ENCODE measurements at regions not wholly inside any gene's neighbourhood (a gene's known extent, or its start where the extent isn't known, plus 50 kb on each side); places are given as distances from the start of the nearest gene placed in this dataset.
"Not testable (repeated sequence)": the region's sequence is repeated elsewhere in the genome, so short reads cannot be mapped to it uniquely, and the experiment has no call there.

DNA sequence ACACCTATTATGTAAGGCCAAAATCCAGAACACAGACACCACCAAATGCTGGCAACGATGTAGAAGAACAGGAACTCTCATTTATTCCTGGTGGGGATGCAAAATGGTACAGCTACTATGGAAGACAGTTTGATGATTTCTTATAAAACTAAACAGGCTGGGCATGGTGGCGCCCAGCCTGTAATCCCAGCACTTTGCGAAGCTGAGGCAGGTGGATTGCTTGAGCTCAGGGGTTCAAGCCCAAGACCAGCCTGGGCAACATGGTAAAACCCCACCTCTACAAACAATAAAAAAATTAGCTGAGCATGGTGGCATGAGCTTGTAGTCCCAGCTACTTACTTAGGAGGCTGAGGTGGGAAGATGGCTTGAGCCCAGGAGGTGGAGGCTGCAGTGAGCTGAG, 98.3 kb downstream of the TUBA3C start:
- WGBS, 2 donors (ENCODE audit: low coverage in 1 of 2) = 29 to 73% methylated on average over 1 to 3 of the region's 3 CpGs
- H3K36me3 ChIP-seq = no peaks in the 10 kb centered on the region
- peaks cover 0 to 34% (median 0%) of the 10 kb centered on the region in 3 donors for H3K9me3 ChIP-seq
- H3K4me3 ChIP-seq = no peak overlapping the region
- peaks cover 7% of the 10 kb centered on the region for H3K27me3 ChIP-seq
- no peak for TF ChIP-seq POLR2AphosphoS5 (IDR thresholded peaks at IDR 0.05)
- TF ChIP-seq EP300 (IDR thresholded peaks at IDR 0.05) = no peak
- no peak for TF ChIP-seq POLR2A (IDR thresholded peaks at IDR 0.05)
- TF ChIP-seq, protein P1, sequence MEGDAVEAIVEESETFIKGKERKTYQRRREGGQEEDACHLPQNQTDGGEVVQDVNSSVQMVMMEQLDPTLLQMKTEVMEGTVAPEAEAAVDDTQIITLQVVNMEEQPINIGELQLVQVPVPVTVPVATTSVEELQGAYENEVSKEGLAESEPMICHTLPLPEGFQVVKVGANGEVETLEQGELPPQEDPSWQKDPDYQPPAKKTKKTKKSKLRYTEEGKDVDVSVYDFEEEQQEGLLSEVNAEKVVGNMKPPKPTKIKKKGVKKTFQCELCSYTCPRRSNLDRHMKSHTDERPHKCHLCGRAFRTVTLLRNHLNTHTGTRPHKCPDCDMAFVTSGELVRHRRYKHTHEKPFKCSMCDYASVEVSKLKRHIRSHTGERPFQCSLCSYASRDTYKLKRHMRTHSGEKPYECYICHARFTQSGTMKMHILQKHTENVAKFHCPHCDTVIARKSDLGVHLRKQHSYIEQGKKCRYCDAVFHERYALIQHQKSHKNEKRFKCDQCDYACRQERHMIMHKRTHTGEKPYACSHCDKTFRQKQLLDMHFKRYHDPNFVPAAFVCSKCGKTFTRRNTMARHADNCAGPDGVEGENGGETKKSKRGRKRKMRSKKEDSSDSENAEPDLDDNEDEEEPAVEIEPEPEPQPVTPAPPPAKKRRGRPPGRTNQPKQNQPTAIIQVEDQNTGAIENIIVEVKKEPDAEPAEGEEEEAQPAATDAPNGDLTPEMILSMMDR (IDR thresholded peaks at IDR 0.05) = no peak
- H3K4me1 ChIP-seq = no peaks in the 10 kb centered on the region
- no peak for ATAC-seq
- H3K27ac ChIP-seq = no peak overlapping the region

DNA sequence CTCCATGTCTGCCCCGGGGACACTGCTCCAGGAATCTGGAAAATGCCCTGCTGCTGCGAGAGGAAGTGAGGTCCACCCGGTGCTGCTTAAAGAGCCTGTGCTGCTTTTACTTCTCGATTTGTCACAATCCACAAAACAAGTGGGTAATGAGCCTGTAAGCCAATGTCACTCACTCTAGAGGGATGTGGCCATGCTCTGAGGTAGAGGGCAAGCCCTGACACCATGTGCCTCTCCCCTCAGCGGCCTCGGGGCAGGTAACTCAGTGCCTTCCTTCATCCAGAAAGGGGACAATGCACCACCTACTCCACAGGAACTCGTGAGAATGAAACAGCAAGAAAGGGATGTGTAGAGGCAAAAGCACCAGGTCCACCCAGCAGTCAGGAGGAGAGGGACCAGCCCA, 106.2 kb downstream of the TUBA3C start:
- TF ChIP-seq POLR2A (IDR thresholded peaks at IDR 0.05) (no peak), POLR2AphosphoS5 (IDR thresholded peaks at IDR 0.05) (no peak), EP300 (IDR thresholded peaks at IDR 0.05) (no peak)
- TF ChIP-seq, protein P1 (IDR thresholded peaks at IDR 0.05) = no peak
- no peak for ATAC-seq
- Histone ChIP-seq H3K4me3 (no peak overlapping the region), H3K27ac (no peak overlapping the region), H3K9me3 (peaks cover 0 to 14% (median 0%) of the 10 kb centered on the region in 3 donors), H3K27me3 (no peaks in the 10 kb centered on the region), H3K4me1 (no peaks in the 10 kb centered on the region), H3K36me3 (no peaks in the 10 kb centered on the region)
- 60 to 63% methylated on average over 1 to 3 of the region's 7 CpGs for WGBS, 2 donors (ENCODE audit: low coverage in 1 of 2)

DNA sequence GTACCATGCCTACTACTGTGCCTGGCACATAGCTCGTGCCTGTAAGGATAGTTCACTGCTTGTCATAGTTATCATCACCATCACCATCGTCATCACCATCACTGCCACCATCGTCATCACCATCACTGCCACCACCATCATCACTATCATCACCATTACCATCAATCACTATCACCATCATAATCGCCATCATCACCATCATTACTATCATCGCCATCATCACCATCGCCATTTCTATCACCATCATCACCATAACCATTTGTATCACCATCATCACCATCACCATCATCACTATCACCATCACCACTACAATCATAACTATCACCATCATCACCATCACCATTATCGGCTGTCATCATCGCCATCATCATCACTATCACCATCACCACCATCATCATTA, 107.1 kb downstream of the TUBA3C start:
- TF ChIP-seq POLR2AphosphoS5 (IDR thresholded peaks at IDR 0.05) (no peak), POLR2A (IDR thresholded peaks at IDR 0.05) (no peak), EP300 (IDR thresholded peaks at IDR 0.05) (no peak)
- TF ChIP-seq, protein P1 (IDR thresholded peaks at IDR 0.05) = no peak
- H3K9me3 ChIP-seq = peaks cover 0 to 12% (median 0%) of the 10 kb centered on the region in 3 donors
- H3K4me3 ChIP-seq = no peak overlapping the region
- H3K4me1 ChIP-seq = no peaks in the 10 kb centered on the region
- no peak overlapping the region for H3K27ac ChIP-seq
- no peaks in the 10 kb centered on the region for H3K27me3 ChIP-seq
- no peaks in the 10 kb centered on the region for H3K36me3 ChIP-seq
- 80 to 89% methylated on average over 7 to 8 of the region's 8 CpGs for WGBS, 2 donors (ENCODE audit: low coverage in 1 of 2)
- no peak for ATAC-seq

DNA sequence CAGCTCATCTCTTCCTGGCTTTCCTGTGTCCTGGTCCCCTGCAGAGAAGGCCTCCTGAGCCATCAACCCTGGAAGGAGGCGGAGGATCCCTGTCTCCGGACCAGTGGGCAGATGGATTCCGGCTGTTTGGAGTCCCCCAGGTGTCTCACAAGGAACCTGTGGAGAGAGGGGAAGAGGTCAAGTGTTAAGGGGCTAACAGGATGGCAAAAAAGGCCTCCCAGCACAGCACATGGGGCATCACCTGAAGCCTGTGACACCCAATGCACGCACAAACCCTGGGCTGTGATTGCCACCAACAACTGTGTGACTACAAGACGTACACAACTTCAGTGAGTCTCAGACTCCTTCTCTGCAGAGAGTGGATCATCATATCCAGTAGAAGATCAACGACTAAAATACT, 107.5 kb downstream of the TUBA3C start:
- not testable (repeated sequence) for H3K36me3 ChIP-seq, H3K27ac ChIP-seq, H3K4me3 ChIP-seq, H3K27me3 ChIP-seq, H3K9me3 ChIP-seq, H3K4me1 ChIP-seq, ATAC-seq
- WGBS, 2 donors (ENCODE audit: low coverage in 1 of 2) = 60 to 70% methylated on average over 2 of the region's 6 CpGs

DNA sequence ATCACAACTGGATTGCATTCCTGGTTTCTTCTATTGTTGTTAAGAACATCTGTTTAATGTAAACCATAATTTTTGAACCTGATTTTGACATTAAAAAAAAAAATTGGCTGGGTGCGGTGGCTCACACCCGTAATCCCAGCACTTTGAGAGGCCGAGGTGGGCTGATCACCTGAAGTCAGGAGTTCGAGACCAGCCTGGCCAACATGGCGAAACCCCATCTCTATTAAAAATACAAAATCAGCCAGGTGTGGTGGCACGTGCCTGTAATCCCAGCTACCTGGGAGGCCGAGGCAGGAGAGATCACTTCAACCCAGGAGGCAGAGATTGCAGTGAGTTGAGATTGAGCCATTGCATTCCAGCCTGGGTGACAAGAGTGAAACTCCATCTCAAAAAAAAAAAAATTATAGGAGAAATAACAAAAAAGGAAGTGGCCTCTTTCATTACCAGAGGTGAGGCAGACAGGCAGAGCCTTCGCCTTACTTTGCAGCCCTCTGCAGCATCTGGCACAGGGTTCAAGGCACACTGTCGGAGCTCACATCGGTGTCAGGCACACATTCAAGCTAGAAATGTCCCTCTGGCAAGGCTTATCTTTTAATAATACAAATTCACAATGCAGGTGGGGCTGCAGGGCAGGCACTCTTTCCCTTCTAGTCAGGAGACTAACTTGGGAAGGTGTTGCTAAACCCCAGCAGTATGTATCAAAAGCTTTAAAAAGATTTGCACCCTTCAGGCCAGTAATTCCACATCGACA, 108.5 kb downstream of the TUBA3C start:
- not testable (repeated sequence) for H3K36me3 ChIP-seq, H3K9me3 ChIP-seq, H3K27ac ChIP-seq, H3K27me3 ChIP-seq, H3K4me1 ChIP-seq, H3K4me3 ChIP-seq, ATAC-seq
- 60 to 73% methylated on average over 6 to 11 of the region's 11 CpGs for WGBS, 2 donors (ENCODE audit: low coverage in 1 of 2)

DNA sequence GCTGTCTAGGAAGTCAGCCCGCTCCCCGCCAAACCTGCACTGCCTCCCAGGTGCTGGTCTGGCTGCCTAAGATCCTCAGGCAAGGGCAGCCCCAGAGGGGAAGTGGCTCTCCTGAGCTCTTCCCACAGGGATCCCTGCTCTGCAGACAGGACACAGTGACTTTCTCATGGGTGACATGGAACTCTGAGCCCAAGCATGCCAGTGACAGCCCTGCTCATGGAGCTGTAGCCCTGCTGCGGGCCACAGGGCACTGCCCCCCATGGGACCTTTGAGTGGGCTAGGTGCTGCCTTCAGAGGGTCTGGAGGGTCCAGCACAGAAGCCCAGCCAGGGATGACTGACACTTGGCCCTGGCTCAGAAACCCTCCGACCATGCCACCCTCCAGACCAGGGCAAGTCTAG, 109.1 kb downstream of the TUBA3C start:
- Histone ChIP-seq H3K27ac (no peak overlapping the region), H3K36me3 (no peaks in the 10 kb centered on the region), H3K4me1 (no peaks in the 10 kb centered on the region), H3K4me3 (no peak overlapping the region), H3K27me3 (no peaks in the 10 kb centered on the region), H3K9me3 (peaks cover 0 to 9% (median 0%) of the 10 kb centered on the region in 3 donors)
- TF ChIP-seq POLR2AphosphoS5 (IDR thresholded peaks at IDR 0.05) = no peak
- TF ChIP-seq, protein P1 (IDR thresholded peaks at IDR 0.05) = no peak
- TF ChIP-seq POLR2A (IDR thresholded peaks at IDR 0.05) = no peak
- TF ChIP-seq EP300 (IDR thresholded peaks at IDR 0.05) = no peak
- ATAC-seq = no peak
- 67 to 89% methylated on average over 1 to 3 of the region's 4 CpGs for WGBS, 2 donors (ENCODE audit: low coverage in 1 of 2)

All from gastroesophageal sphincter (tissue), 4 donors.